ENCODE measurements at regions not wholly inside any gene's neighbourhood (a gene's known extent, or its start where the extent isn't known, plus 50 kb on each side); places are given as distances from the start of the nearest gene placed in this dataset.

GRCh38 chr22:48749555-48750227 is 1078.0 kb downstream of the BRD1 start:
- TF ChIP-seq CTCF (conservative IDR thresholded peaks at IDR 0.05; ENCODE audit: low read depth, low read length), result no peak
- no peak for TF ChIP-seq BHLHE40 (IDR thresholded peaks at IDR 0.05; ENCODE audit: low read depth, low read length)
- TF ChIP-seq POLR2A (IDR thresholded peaks at IDR 0.05; ENCODE audit: low read depth, low read length), result no peak
- TF ChIP-seq USF2 (IDR thresholded peaks at IDR 0.05; ENCODE audit: low read depth, low read length), result no peak
- no peak for TF ChIP-seq CHD1 (IDR thresholded peaks at IDR 0.05; ENCODE audit: low read depth, low read length)
- no peak for TF ChIP-seq NFE2L2 (IDR thresholded peaks at IDR 0.05; ENCODE audit: low read depth, low read length)
- no peak for TF ChIP-seq CEBPB (IDR thresholded peaks at IDR 0.05; ENCODE audit: low read depth, low read length)

All from IMR-90 (cell line).